Breast epithelium (tissue), 4 donors: ENCODE measurements at regions not wholly inside any gene's neighbourhood (a gene's known extent, or its start where the extent isn't known, plus 50 kb on each side); places are given as distances from the start of the nearest gene placed in this dataset.

ENCODE experiments used
- DNase-seq, 2 donors: peaks; one replicate each; pipeline ENCODE4 v3.0.0-alpha.2; 2019; ENCODE audit warnings: low spot score in 2 of 2
- H3K27ac ChIP-seq, 2 donors: fragments of 200-600 bp; sonication (generic) in 1 of 2; one replicate each; pipeline ENCODE4 v1.5.1; 2016 to 2019; ENCODE audit warnings: mild to moderate bottlenecking in 1 of 2
- H3K27me3 ChIP-seq, 2 donors: fragments of 200-600 bp; sonication (generic) in 1 of 2; one replicate each; pipeline versions ENCODE4 v1.5.1 to v1.6.0; 2017 to 2019; ENCODE audit warnings: control low read depth in 1 of 2, mild to moderate bottlenecking in 1 of 2
- H3K36me3 ChIP-seq: fragments of 200-600 bp; one replicate; pipeline ENCODE4 v1.5.1; 2019
- H3K4me1 ChIP-seq, 2 donors: fragments of 200-600 bp; sonication (generic); one replicate each; pipeline ENCODE4 v1.5.1; 2016 to 2019; ENCODE audit warnings: control low read depth in 1 of 2
- H3K4me3 ChIP-seq, 3 donors: fragments of 200-600 bp; sonication (generic); 1 replicate in 2 of 3; 2 replicates in 1 of 3; pipeline ENCODE4 v1.5.1; 2016 to 2019; ENCODE audit warnings: mild to moderate bottlenecking in 3 of 3, moderate library complexity in 2 of 3
- H3K9me3 ChIP-seq, 2 donors: fragments of 200-600 bp; sonication (generic) in 1 of 2; one replicate each; pipeline ENCODE4 v1.5.1; 2016 to 2019; ENCODE audit warnings: control low read depth in 1 of 2
- CTCF ChIP-seq, 3 donors: fragments of 450-650 bp; IDR thresholded peaks; one replicate each; pipeline ENCODE4 v1.5.1; 2016 to 2017; ENCODE audit warnings: antibody characterized with exemption in 3 of 3, mild to moderate bottlenecking in 3 of 3, moderate library complexity in 3 of 3
- POLR2A ChIP-seq: fragments of 450-650 bp; IDR thresholded peaks from one replicate; pipeline ENCODE4 v1.6.1; 2016; ENCODE audit warnings: antibody characterized with exemption, mild to moderate bottlenecking, moderate library complexity
- POLR2AphosphoS5 ChIP-seq, 3 donors: sonication (generic); formaldehyde crosslinking; IDR thresholded peaks; one replicate each; pipeline ENCODE4 v1.6.1; 2017; ENCODE audit warnings: antibody characterized with exemption in 3 of 3
- intact Hi-C: fragments of 100-400 bp; cut with DNase I; formaldehyde crosslinking; loops from one replicate; pipeline ENCODE4 v1.15.1; 2023; ENCODE audit warnings: low total_unique reads

GRCh38 chr14:85380881-85381280, 149.1 kb upstream of the FLRT2 start:
- Histone ChIP-seq H3K4me3 (no peak overlapping the region), H3K9me3 (no peaks in the 10 kb centered on the region), H3K36me3 (no peaks in the 10 kb centered on the region), H3K4me1 (no peaks in the 10 kb centered on the region), H3K27ac (no peak overlapping the region), H3K27me3 (no peaks in the 10 kb centered on the region)
- intact Hi-C loops = no loop called here
- no peak for DNase-seq
- no peak for TF ChIP-seq POLR2AphosphoS5 (IDR thresholded peaks at IDR 0.05)
- TF ChIP-seq CTCF (IDR thresholded peaks at IDR 0.05) = no peak
- no peak for TF ChIP-seq POLR2A

GRCh38 chr14:85382341-85382740, 147.6 kb upstream of the FLRT2 start:
- DNase-seq = no peak
- TF ChIP-seq POLR2A (no peak), POLR2AphosphoS5 (IDR thresholded peaks at IDR 0.05) (no peak), CTCF (IDR thresholded peaks at IDR 0.05) (no peak)
- H3K4me3 ChIP-seq = no peak overlapping the region
- no peaks in the 10 kb centered on the region for H3K36me3 ChIP-seq
- intact Hi-C loops = no loop called here
- no peaks in the 10 kb centered on the region for H3K4me1 ChIP-seq
- no peak overlapping the region for H3K27ac ChIP-seq
- H3K27me3 ChIP-seq = no peaks in the 10 kb centered on the region
- H3K9me3 ChIP-seq = no peaks in the 10 kb centered on the region

GRCh38 chr14:85387181-85387580, 142.8 kb upstream of the FLRT2 start:
- H3K4me1 ChIP-seq = no peaks in the 10 kb centered on the region
- no peak for DNase-seq
- no peak overlapping the region for H3K4me3 ChIP-seq
- H3K27me3 ChIP-seq = no peaks in the 10 kb centered on the region
- TF ChIP-seq POLR2A (no peak), POLR2AphosphoS5 (IDR thresholded peaks at IDR 0.05) (no peak), CTCF (IDR thresholded peaks at IDR 0.05) (no peak)
- intact Hi-C loops = no loop called here
- no peaks in the 10 kb centered on the region for H3K36me3 ChIP-seq
- no peak overlapping the region for H3K27ac ChIP-seq
- no peaks in the 10 kb centered on the region for H3K9me3 ChIP-seq

- Histone ChIP-seq H3K4me3 (no peak overlapping the region), H3K9me3 (no peaks in the 10 kb centered on the region), H3K4me1 (no peaks in the 10 kb centered on the region), H3K27ac (no peak overlapping the region), H3K27me3 (no peaks in the 10 kb centered on the region), H3K36me3 (peaks cover 3% of the 10 kb centered on the region)
- DNase-seq = no peak
- intact Hi-C loops = no loop called here
- TF ChIP-seq CTCF (IDR thresholded peaks at IDR 0.05) = no peak
- TF ChIP-seq POLR2A = no peak
- TF ChIP-seq POLR2AphosphoS5 (IDR thresholded peaks at IDR 0.05) = no peak
Observed at GRCh38 chr14:85390236-85390635, 139.7 kb upstream of the FLRT2 start.

- H3K4me1 ChIP-seq = no peaks in the 10 kb centered on the region
- intact Hi-C loops = no loop called here
- DNase-seq = no peak
Observed at GRCh38 chr14:85391455-85391854, 138.5 kb upstream of the FLRT2 start.

More at GRCh38 chr14:85391455-85391854, 138.5 kb upstream of the FLRT2 start:
- TF ChIP-seq CTCF (IDR thresholded peaks at IDR 0.05) (no peak), POLR2A (no peak), POLR2AphosphoS5 (IDR thresholded peaks at IDR 0.05) (no peak)
- no peaks in the 10 kb centered on the region for H3K9me3 ChIP-seq
- no peaks in the 10 kb centered on the region for H3K27me3 ChIP-seq
- no peak overlapping the region for H3K27ac ChIP-seq
- peaks cover 3% of the 10 kb centered on the region for H3K36me3 ChIP-seq
- no peak overlapping the region for H3K4me3 ChIP-seq
